Karpas-422 (cell line): ENCODE measurements at regions not wholly inside any gene's neighbourhood (a gene's known extent, or its start where the extent isn't known, plus 50 kb on each side); places are given as distances from the start of the nearest gene placed in this dataset.

Source experiments
- DNase-seq: peaks from one replicate; pipeline ENCODE4 v3.0.0-alpha.2; 2015
- H2AFZ ChIP-seq: fragments of 200-600 bp; sonication (generic); 2 replicates; pipeline ENCODE4 v1.6.1; 2014; ENCODE audit warnings: antibody characterized with exemption, low read length, mixed read lengths
- H3K27ac ChIP-seq: fragments of 200-600 bp; sonication (generic); 2 replicates; pipeline ENCODE4 v1.5.1; 2014; ENCODE audit warnings: mild to moderate bottlenecking, low read length, moderate library complexity
- H3K27me3 ChIP-seq: fragments of 200-600 bp; sonication (generic); 2 replicates; pipeline ENCODE4 v1.6.1; 2014; ENCODE audit warnings: low read length, mixed read lengths
- H3K36me3 ChIP-seq: fragments of 200-600 bp; sonication (generic); 2 replicates; pipeline ENCODE4 v1.6.1; 2014; ENCODE audit warnings: low read length, mixed read lengths; ENCODE audit not compliant: insufficient read depth
- H3K4me1 ChIP-seq: fragments of 200-600 bp; sonication (generic); 2 replicates; pipeline ENCODE4 v1.6.1; 2014; ENCODE audit warnings: mild to moderate bottlenecking, low read length, mixed read lengths
- H3K4me2 ChIP-seq: fragments of 200-600 bp; sonication (generic); 2 replicates; pipeline ENCODE4 v1.6.1; 2014; ENCODE audit warnings: low read length, low read depth, mild to moderate bottlenecking; ENCODE audit not compliant: poor library complexity, severe bottlenecking
- H3K4me3 ChIP-seq: fragments of 200-600 bp; sonication (generic); 2 replicates; pipeline ENCODE4 v1.5.1; 2014; ENCODE audit warnings: mild to moderate bottlenecking, antibody characterized with exemption, low read length, mixed read lengths
- H3K79me2 ChIP-seq: fragments of 200-600 bp; sonication (generic); 2 replicates; pipeline ENCODE4 v1.6.1; 2014; ENCODE audit warnings: mild to moderate bottlenecking, low read length, mixed read lengths
- H3K9ac ChIP-seq: fragments of 200-600 bp; sonication (generic); 2 replicates; pipeline ENCODE4 v1.6.0; 2014; ENCODE audit warnings: low read length
- H3K9me2 ChIP-seq: fragments of 200-600 bp; sonication (generic), shearing (Covaris generic); replicated peaks from 2 replicates; pipeline ENCODE4 v1.6.0; 2014; ENCODE audit warnings: mild to moderate bottlenecking, low read length, moderate library complexity; ENCODE audit not compliant: insufficient read depth
- H3K9me3 ChIP-seq: fragments of 300-700, 200-600 bp; sonication (generic); 2 replicates; pipeline ENCODE4 v1.6.1; 2014; ENCODE audit warnings: low read length, mixed read lengths
- H4K20me1 ChIP-seq: fragments of 200-600 bp; sonication (generic); 2 replicates; pipeline ENCODE4 v1.6.1; 2014; ENCODE audit warnings: mild to moderate bottlenecking, antibody characterized with exemption, low read length, low read depth; ENCODE audit not compliant: insufficient read depth

DNA sequence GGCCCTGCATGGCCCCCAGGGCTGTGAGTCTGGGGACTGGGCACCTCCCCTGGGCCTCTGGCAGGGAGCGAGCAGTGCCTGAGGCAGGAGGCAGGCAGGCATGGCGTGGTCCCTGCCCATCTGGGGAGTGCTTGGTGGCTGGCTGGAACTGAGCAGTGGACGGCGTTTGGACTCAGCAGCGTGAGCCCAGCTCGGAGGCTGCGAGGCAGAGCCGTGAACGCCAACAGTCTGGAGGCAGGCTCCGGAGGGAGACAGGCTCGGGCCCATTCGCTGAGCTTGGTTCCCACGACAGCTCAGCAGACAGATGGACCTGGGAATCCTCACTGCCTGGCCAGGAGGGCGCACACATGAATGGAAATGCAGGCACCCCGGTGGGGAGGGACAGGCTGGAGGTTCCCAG is 160.7 kb upstream of the POU3F1 start:
- Histone ChIP-seq H2AFZ (no peak overlapping the region), H3K9me2 (no peaks in the 10 kb centered on the region), H3K27me3 (no peaks in the 10 kb centered on the region), H3K4me2 (no peak overlapping the region), H3K27ac (no peak overlapping the region), H4K20me1 (no peaks in the 10 kb centered on the region), H3K9me3 (no peaks in the 10 kb centered on the region), H3K4me3 (no peak overlapping the region), H3K4me1 (no peaks in the 10 kb centered on the region), H3K36me3 (no peaks in the 10 kb centered on the region), H3K79me2 (no peaks in the 10 kb centered on the region), H3K9ac (no peak overlapping the region)
- no peak for DNase-seq

- Histone ChIP-seq H3K36me3 (no peaks in the 10 kb centered on the region), H3K27ac (no peak overlapping the region), H3K4me2 (no peak overlapping the region), H3K79me2 (no peaks in the 10 kb centered on the region), H3K9ac (no peak overlapping the region), H2AFZ (no peak overlapping the region), H3K9me2 (no peaks in the 10 kb centered on the region), H3K4me1 (no peaks in the 10 kb centered on the region), H3K27me3 (no peaks in the 10 kb centered on the region), H4K20me1 (no peaks in the 10 kb centered on the region), H3K4me3 (no peak overlapping the region), H3K9me3 (no peaks in the 10 kb centered on the region)
- no peak for DNase-seq
Measured at GRCh38 chr1:38204698-38205097, 158.1 kb upstream of the POU3F1 start.

DNA sequence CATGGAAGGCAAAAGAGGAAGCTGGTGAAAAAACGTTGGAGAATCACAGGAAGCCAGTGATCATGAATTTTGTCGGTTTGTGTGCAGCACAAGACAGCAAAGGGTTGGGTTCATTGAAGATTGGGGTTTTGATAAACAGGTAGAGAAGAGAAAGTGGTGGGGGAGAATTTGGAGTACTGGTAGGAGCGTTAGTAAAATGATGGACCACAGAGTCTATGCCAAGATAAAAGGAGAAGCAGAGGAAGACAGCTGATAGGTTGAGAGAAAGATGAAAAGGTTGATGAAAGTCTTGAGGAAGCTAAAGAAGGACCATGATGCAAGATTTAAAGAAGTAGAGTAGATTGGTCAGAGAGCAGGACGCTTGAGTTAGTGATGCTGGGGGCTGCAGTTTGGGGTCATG is 156.8 kb upstream of the POU3F1 start:
- no peak overlapping the region for H3K4me2 ChIP-seq
- H2AFZ ChIP-seq, result no peak overlapping the region
- no peaks in the 10 kb centered on the region for H4K20me1 ChIP-seq
- no peaks in the 10 kb centered on the region for H3K36me3 ChIP-seq
- H3K27ac ChIP-seq, result no peak overlapping the region
- H3K4me3 ChIP-seq, result no peak overlapping the region
- DNase-seq, result no peak
- no peaks in the 10 kb centered on the region for H3K79me2 ChIP-seq
- no peak overlapping the region for H3K9ac ChIP-seq
- no peaks in the 10 kb centered on the region for H3K9me2 ChIP-seq
- H3K4me1 ChIP-seq, result no peaks in the 10 kb centered on the region
- no peaks in the 10 kb centered on the region for H3K9me3 ChIP-seq
- H3K27me3 ChIP-seq, result no peaks in the 10 kb centered on the region

DNA sequence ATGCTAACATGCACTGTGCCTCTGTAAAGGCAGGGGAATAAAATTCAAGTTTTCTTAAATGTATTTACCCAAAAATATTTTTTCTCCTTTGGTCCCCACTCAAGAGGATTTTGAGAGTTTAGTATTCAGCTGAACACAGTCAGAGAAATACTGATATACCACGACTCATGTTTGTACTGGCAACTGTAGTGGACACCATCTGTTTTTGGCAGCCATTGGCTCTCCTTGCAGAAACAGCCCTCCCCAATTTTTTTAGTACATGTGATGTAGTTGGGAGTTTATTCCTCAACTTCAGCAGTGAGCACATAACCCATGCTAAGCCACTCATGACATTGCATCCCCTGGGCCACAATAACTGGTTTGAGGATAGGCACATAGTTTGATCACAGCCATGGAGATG is 154.8 kb upstream of the POU3F1 start:
- Histone ChIP-seq H3K4me3 (no peak overlapping the region), H3K36me3 (no peaks in the 10 kb centered on the region), H3K27ac (no peak overlapping the region), H2AFZ (no peak overlapping the region), H4K20me1 (no peaks in the 10 kb centered on the region), H3K27me3 (no peaks in the 10 kb centered on the region), H3K4me2 (no peak overlapping the region), H3K79me2 (no peaks in the 10 kb centered on the region), H3K9me3 (no peaks in the 10 kb centered on the region), H3K9ac (no peak overlapping the region), H3K9me2 (no peaks in the 10 kb centered on the region), H3K4me1 (no peaks in the 10 kb centered on the region)
- DNase-seq, result no peak

DNA sequence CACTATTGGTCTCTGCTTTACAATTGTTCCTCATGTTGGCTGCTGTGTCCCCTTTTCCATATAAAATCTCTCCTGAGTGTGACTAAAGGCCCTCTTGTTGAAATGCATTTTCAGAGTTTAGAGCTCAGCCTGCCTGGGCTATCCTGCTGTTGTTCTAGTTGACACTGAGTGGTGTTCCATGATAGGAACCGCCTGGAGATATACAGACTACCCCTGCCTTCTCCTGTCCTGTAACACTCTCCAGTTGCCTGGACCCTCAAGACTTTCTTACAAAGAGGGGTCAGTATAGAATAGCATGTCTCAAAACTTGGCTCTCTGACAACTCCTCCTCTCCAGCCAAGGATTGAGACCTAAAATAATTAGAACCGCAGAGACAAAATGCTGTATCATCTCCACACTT is 152.0 kb upstream of the POU3F1 start:
- H3K4me2 ChIP-seq, result no peak overlapping the region
- H3K27ac ChIP-seq, result no peak overlapping the region
- DNase-seq, result no peak
- no peaks in the 10 kb centered on the region for H3K9me3 ChIP-seq
- H3K4me3 ChIP-seq, result no peak overlapping the region
- H3K27me3 ChIP-seq, result no peaks in the 10 kb centered on the region
- no peaks in the 10 kb centered on the region for H3K36me3 ChIP-seq
- H2AFZ ChIP-seq, result no peak overlapping the region
- no peaks in the 10 kb centered on the region for H3K79me2 ChIP-seq
- no peak overlapping the region for H3K9ac ChIP-seq
- 0 out of 2 replicates have a peak, but pooled peaks cover 3% of the 10 kb centered on the region for H4K20me1 ChIP-seq
- no peaks in the 10 kb centered on the region for H3K4me1 ChIP-seq
- H3K9me2 ChIP-seq, result no peaks in the 10 kb centered on the region

GRCh38 chr1:38198099-38198498 is 151.5 kb upstream of the POU3F1 start:
- Histone ChIP-seq H3K79me2 (no peaks in the 10 kb centered on the region), H3K36me3 (no peaks in the 10 kb centered on the region), H3K4me3 (no peak overlapping the region), H3K9ac (no peak overlapping the region), H3K4me2 (no peak overlapping the region), H4K20me1 (0 out of 2 replicates have a peak, but pooled peaks cover 3% of the 10 kb centered on the region), H3K27me3 (no peaks in the 10 kb centered on the region), H3K4me1 (no peaks in the 10 kb centered on the region), H3K9me2 (no peaks in the 10 kb centered on the region), H3K9me3 (no peaks in the 10 kb centered on the region), H3K27ac (no peak overlapping the region), H2AFZ (no peak overlapping the region)
- no peak for DNase-seq

GRCh38 chr1:38197312-38198061 is 150.9 kb upstream of the POU3F1 start:
- Histone ChIP-seq H3K79me2 (no peaks in the 10 kb centered on the region), H3K4me3 (no peak overlapping the region), H3K4me1 (no peaks in the 10 kb centered on the region), H3K27me3 (no peaks in the 10 kb centered on the region), H3K27ac (no peak overlapping the region), H3K9me2 (no peaks in the 10 kb centered on the region), H4K20me1 (0 out of 2 replicates have a peak, but pooled peaks cover 3% of the 10 kb centered on the region), H3K36me3 (no peaks in the 10 kb centered on the region), H3K9me3 (no peaks in the 10 kb centered on the region), H3K9ac (no peak overlapping the region), H3K4me2 (no peak overlapping the region), H2AFZ (no peak overlapping the region)
- no peak for DNase-seq

DNA sequence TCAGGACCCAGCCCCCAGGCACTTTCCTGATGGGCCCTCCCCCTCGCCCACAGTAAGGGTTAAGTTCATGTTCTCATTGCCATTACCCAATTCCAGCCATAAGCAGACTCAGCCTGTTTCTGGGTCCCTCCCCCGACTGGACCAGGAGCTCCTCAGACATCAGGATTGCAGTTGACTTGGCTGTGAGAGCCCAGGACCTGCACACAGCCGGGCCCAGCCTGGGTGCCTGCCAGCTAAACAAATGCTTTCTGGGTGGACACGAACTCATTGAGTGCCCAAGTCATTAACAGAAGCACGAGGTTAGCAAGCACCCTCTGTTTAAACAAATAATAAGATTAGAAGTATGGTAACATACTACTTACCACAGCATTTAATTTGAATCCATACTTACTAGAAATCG is 147.9 kb upstream of the POU3F1 start:
- H3K9me2 ChIP-seq, result no peaks in the 10 kb centered on the region
- no peaks in the 10 kb centered on the region for H3K27me3 ChIP-seq
- no peak overlapping the region for H3K9ac ChIP-seq
- H3K4me3 ChIP-seq, result no peak overlapping the region
- no peaks in the 10 kb centered on the region for H3K4me1 ChIP-seq
- H2AFZ ChIP-seq, result no peak overlapping the region
- DNase-seq, result no peak
- H3K9me3 ChIP-seq, result no peaks in the 10 kb centered on the region
- no peaks in the 10 kb centered on the region for H3K36me3 ChIP-seq
- H3K4me2 ChIP-seq, result no peak overlapping the region
- H3K79me2 ChIP-seq, result no peaks in the 10 kb centered on the region
- 0 out of 2 replicates have a peak, but pooled peaks cover 3% of the 10 kb centered on the region for H4K20me1 ChIP-seq
- no peak overlapping the region for H3K27ac ChIP-seq
